H1 (cell line): ENCODE measurements at regions not wholly inside any gene's neighbourhood (a gene's known extent, or its start where the extent isn't known, plus 50 kb on each side); places are given as distances from the start of the nearest gene placed in this dataset.

Source experiments
- CEBPB ChIP-seq: IDR thresholded peaks from 2 replicates; pipeline ENCODE4 v1.6.1; 2012; ENCODE audit warnings: low read depth, low read length
- EGR1 ChIP-seq: IDR thresholded peaks from 2 replicates; pipeline ENCODE4 v1.6.1; 2011; ENCODE audit warnings: low read depth, low read length, borderline replicate concordance
- FOSL1 ChIP-seq: IDR thresholded peaks from 2 replicates; pipeline ENCODE4 v1.6.1; 2011; ENCODE audit warnings: mild to moderate bottlenecking, low read depth, low read length, moderate library complexity; ENCODE audit not compliant: insufficient read depth
- JUN ChIP-seq: IDR thresholded peaks from 2 replicates; pipeline ENCODE4 v1.6.1; 2011; ENCODE audit warnings: low read depth, mild to moderate bottlenecking, improper control_type of control experiment, low read length
- POLR2A ChIP-seq, 2 experiments: IDR thresholded peaks; 1 replicate in 1 of 2; 2 replicates in 1 of 2; pipeline ENCODE4 v1.6.1; 2011; ENCODE audit warnings: low read depth in 2 of 2, low read length in 2 of 2, mild to moderate bottlenecking in 2 of 2; ENCODE audit errors: control extremely low read depth in 1 of 2
- POLR2AphosphoS5 ChIP-seq: IDR thresholded peaks from 2 replicates; pipeline ENCODE4 v1.6.1; 2011; ENCODE audit warnings: low read depth, low read length
- RBBP5 ChIP-seq: IDR thresholded peaks from 2 replicates; pipeline ENCODE4 v1.7.1; 2012; ENCODE audit warnings: low read depth, mild to moderate bottlenecking, inconsistent platforms, low read length, moderate library complexity, borderline replicate concordance
- SP2 ChIP-seq: IDR thresholded peaks from 2 replicates; pipeline ENCODE4 v1.6.1; 2012; ENCODE audit warnings: mild to moderate bottlenecking, low read length, inconsistent platforms
- TF ChIP-seq, protein P1 (sequence below), 3 experiments: IDR thresholded peaks; 1 replicate in 2 of 3; 2 replicates in 1 of 3; pipeline versions ENCODE4 v1.5.1 to v1.6.1; 2011; ENCODE audit warnings: low read length in 3 of 3, mild to moderate bottlenecking in 3 of 3, inconsistent platforms in 2 of 3, low read depth in 1 of 3, moderate library complexity in 1 of 3; ENCODE audit not compliant: insufficient read depth in 1 of 3; ENCODE audit errors: control extremely low read depth in 1 of 3
- TF ChIP-seq, protein P2 (sequence below): IDR thresholded peaks from 2 replicates; pipeline ENCODE4 v1.6.1; 2012; ENCODE audit warnings: inconsistent platforms

DNA sequence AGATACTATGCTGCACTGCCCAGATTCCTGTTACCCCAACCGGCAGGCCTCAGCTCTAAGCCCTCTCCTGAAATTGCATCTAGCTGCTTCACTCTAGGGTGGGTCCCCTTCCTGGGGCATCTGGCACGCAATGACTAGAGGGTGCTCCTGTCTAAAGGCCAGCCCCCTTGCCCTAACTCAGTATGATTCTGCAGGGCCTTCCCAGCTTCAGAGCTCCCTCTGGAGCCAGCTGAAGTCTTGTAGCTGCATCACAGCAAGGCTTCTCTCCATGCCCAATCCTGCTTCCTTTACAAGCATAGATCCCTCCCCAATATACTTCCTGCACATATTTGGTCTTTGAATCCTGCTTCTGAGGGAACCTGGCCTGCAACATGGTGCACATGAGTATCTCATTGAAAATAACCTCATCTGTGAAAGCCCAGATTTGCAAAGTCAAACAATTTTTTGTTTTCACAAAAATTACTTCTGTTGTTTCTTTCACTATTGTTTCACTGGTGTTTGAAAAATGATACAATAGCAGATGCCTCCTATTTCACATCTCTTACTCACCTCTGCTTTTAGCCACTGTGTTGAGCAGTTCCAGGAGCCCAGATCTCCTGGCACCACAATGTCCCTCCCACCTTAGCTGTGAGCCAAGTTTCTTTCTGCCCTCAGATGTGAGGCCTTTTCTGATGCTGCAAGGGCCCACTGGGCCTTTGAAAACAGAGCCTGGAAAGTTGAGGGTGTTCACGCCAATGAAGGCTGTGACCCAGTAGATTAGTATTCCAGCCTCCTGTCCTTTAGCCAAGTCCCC, 169.5 kb upstream of the EGLN3 start:
- TF ChIP-seq POLR2AphosphoS5 (no peak), EGR1 (no peak), CEBPB (no peak), POLR2A (IDR thresholded peaks at IDR 0.05; ENCODE audit: control extremely low read depth in 1 of 2, low read depth in 2 of 2, low read length in 2 of 2) (no peak), RBBP5 (no peak), JUN (no peak), SP2 (no peak), FOSL1 (no peak)
- TF ChIP-seq, protein P1, sequence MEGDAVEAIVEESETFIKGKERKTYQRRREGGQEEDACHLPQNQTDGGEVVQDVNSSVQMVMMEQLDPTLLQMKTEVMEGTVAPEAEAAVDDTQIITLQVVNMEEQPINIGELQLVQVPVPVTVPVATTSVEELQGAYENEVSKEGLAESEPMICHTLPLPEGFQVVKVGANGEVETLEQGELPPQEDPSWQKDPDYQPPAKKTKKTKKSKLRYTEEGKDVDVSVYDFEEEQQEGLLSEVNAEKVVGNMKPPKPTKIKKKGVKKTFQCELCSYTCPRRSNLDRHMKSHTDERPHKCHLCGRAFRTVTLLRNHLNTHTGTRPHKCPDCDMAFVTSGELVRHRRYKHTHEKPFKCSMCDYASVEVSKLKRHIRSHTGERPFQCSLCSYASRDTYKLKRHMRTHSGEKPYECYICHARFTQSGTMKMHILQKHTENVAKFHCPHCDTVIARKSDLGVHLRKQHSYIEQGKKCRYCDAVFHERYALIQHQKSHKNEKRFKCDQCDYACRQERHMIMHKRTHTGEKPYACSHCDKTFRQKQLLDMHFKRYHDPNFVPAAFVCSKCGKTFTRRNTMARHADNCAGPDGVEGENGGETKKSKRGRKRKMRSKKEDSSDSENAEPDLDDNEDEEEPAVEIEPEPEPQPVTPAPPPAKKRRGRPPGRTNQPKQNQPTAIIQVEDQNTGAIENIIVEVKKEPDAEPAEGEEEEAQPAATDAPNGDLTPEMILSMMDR (IDR thresholded peaks at IDR 0.05; ENCODE audit: control extremely low read depth in 1 of 3, insufficient read depth in 1 of 3, low read depth in 1 of 3, low read length in 3 of 3): peak in 1 of 3 experiments; percentile 17; a peak in 1 of 4 replicates
- TF ChIP-seq, protein P2, sequence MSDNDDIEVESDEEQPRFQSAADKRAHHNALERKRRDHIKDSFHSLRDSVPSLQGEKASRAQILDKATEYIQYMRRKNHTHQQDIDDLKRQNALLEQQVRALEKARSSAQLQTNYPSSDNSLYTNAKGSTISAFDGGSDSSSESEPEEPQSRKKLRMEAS: no peak
